DMS153 (cell line): ENCODE measurements at regions not wholly inside any gene's neighbourhood (a gene's known extent, or its start where the extent isn't known, plus 50 kb on each side); places are given as distances from the start of the nearest gene placed in this dataset.

Source experiments
- DNase-seq: peaks from one replicate; lab custom pipeline; 2025; lab: John Stamatoyannopoulos, UW

- DNase-seq = no peak
Observed at GRCh38 chr6:170134471-170135440, 156.1 kb downstream of the DLL1 start.

- peak; percentile 91 for DNase-seq
Observed at GRCh38 chr6:170134031-170134470, 156.8 kb downstream of the DLL1 start.

GRCh38 chr6:170132561-170132991, 158.3 kb downstream of the DLL1 start:
- DNase-seq = no peak

DNA sequence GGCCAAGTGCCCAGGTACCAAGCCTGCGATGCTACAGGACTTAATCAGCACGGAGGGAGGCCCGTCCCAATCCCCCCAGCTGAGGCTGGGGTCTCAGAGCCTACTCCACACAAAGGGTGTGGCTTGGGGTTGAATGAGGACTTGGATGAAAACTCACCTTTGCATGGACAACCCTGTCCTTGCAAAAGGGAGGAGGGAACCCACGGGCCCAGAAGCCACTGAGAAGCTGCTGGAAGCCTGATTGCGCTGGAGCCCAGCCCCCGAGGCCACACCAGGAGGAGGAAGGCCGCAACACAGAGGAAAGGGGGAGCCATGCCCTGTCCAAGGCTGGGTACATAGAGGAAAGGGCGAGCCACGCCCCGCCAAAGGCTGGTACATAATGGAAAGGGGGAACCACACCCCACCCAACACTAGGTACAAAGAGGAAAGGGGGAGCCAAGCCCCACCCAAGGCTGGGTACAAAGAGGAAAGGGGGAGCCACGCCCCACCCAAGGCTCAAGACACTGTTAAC, 158.8 kb downstream of the DLL1 start:
- no peak for DNase-seq

DNA sequence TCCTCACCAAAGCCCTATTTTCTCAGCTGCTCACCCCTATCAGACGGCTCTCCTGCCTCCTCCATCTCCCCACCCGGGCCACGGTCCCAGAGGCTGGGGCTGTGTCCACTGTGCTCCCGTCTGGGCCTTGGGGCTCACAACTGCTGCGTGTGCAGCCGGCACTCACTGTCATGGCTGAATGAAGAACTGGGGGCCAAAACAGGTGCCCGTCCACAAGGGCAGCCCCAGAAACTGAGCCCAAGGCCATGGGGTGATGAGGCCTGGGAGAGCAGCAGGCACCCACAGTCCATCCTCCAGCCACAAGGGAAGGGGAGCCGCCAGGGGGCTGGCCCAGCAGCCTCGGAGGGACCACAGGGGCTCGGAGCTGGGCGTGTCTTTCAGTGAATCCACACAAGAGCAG, 159.5 kb downstream of the DLL1 start:
- no peak for DNase-seq

DNA sequence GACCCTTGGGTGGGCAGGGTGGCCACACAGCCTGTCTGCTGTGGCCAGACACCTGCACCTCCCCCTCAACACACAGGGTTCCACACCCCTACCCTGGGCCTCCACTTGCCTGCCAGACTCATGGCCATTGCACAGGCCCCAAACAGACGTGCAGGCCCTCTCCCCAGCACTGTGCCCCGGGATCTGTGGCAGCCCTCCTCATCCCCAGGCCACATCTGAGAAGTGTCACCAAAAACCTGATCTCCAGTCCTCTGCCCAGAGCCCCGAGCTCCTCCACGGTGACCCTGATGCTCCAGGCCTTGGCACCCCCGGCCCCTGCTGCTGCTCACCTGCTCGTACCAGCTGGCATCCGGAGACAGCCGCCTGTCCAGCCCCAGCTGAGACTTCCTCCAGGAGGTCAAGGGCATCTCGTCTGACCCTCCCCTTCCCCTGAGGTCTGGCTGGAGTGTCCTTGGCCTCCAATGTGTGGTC, 160.1 kb downstream of the DLL1 start:
- no peak for DNase-seq

DNA sequence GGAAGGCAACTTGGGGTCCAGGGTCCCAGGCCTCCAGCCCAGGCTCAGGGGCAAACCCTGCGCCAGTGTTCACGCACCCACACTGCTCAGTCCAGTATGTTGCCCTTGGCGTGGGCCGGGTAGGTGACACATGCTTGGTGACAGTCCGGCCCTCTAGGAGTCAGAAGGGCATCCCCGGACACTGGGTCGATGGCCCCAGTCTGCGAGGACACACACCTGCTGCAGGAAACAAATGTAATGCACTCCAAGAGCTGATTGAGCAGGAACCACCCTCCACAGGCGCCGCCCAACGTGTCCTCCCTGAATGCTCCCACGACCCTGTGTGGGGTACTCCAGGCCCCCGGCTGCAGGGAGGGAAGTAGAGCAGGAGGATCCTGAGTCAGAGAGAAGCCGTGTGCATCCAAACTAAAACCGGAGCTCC, 160.7 kb downstream of the DLL1 start:
- DNase-seq = no peak

DNA sequence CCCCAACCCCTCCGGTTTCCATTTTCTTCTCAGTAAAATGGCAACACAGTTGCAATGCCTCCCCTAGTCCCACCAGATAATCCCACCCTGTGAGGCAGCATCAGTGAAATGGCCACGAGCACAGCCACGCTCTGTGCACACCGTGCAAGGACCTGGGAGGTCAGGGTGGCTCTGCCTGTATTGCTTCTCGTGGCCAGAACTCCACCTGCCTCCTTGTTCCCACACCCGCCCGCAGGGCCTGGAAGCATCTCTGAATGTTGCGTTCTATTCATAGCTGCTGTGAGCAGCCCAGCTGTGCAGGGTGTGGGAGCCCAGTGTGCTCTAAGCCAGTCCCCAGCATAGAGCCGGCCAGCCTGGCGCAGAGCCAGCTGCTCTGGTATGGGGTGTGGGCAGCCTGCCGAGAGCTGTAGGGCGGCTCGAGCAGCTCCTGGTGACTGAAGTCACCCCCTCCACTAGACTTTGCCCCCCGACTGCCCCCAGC, 161.1 kb downstream of the DLL1 start:
- peak; percentile 86 for DNase-seq

DNA sequence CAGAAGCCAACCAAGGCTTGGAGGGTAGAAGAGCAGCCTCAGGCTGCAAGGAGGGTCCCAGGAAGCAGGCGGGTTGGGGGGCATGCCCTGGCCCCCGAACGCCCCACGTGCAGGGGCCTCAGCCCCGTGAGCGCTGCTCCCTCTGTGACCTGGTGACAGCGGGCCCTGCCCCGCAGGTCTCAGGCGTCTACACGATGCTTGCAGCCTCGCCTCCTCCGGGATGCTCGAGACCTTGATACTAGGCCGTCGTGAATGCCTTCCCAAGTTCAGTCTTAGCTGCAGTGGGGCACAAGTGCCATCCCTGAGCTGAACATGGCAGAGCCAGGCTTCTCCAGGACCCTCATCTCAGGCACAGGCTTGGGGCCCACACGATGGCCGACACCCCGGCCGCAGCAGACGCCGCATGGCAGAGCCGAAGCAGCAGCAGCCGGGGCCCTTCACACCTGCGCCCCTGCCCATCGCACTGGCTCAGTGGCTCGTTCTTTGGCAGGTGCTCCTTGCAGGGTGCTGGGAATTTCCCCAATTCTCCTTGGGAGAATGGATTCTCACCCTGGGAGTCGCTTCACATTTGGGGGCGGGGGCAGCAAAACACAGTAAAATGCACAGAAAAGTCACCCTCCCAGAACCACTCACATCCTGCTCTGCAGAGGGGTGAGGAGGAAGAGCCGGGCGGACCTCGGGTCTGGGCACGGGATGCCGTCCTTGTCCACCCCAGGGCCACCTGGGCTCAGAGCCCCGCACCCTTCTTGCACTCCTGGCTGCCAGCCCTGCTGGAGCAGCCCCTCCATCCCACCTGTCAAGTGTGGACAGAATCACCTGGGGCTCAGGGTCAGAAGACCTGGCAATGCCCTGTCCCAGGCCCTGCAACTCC, 161.8 kb downstream of the DLL1 start:
- no peak for DNase-seq

GRCh38 chr6:170128346-170128745, 162.5 kb downstream of the DLL1 start:
- no peak for DNase-seq

DNA sequence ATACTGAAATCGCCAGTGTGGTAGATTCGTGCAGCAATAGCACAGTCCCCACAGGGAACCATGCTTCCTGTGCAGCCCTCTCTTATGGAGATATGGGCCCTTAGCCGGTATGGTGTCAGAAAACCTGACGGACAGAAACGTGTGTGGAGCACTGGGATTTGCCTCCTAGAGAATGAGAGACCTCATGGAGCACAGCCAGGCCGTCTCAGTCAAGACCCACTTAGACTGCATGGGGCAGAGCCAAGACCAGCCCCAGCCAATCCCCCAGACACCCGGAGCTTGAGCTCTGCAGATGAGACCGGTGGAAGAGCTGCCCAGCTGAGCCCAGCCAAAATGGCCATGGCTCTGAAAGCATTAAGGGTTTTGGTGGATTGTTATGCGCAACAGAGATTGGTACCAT, 163.7 kb downstream of the DLL1 start:
- no peak for DNase-seq

GRCh38 chr6:170125456-170126300, 165.2 kb downstream of the DLL1 start:
- DNase-seq = no peak

DNA sequence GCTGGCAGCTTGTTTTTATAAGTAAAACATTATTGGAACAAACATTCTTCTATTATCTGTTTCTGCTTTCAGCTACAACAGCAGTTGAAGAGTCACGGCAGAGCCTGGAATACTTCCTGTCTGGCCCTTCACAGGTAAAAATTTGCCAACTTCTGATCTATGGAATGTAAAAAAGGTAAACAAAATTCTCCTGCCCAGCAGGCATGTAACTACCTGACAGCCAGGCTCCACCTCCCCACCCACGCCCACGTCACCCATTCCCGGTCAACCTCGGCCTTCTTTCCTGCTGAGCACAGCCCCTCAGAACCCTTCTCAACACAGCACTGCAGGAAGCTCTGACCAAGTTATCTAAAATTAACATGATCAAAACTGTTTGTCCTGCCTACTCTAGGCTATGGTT, 166.0 kb downstream of the DLL1 start:
- peak; percentile 13 for DNase-seq

DNA sequence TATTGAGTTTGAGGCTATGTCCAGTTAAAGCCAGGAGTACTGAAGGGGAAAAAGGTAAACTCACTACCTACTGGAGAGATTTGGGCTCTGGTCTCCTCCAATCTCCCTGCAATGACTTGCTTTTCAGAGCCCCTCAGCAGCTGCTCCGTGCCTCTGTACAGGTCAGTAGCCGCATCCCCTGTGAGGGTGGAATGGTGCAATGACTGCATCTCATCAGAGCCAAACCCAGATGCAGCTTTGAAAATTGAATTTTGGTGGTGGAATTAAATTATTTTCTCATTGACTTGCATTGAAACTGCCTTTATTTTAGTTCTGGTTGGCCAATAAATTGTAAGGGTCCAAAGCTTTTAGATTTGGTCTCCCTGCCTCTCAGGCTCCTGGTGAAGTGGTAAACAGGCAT, 166.7 kb downstream of the DLL1 start:
- no peak for DNase-seq

DNA sequence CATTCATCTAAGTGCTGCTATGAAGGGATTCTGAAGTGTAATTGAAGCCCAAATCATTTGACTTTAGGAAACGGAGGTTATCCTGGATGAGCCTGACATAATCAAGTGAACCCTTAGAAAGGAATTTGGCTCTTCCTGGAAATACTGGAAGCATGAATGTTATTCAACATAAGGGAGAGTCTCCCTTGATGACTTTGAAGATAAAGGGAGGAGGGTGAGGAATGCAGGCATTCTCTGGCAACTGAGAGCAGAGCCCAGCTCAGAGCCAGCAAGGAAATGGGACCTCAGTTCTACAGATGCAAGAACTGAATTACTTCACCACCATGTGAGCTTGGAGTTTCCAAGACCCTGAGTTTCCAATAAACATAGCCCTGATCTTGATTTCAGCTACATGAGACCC, 168.2 kb downstream of the DLL1 start:
- no peak for DNase-seq

DNA sequence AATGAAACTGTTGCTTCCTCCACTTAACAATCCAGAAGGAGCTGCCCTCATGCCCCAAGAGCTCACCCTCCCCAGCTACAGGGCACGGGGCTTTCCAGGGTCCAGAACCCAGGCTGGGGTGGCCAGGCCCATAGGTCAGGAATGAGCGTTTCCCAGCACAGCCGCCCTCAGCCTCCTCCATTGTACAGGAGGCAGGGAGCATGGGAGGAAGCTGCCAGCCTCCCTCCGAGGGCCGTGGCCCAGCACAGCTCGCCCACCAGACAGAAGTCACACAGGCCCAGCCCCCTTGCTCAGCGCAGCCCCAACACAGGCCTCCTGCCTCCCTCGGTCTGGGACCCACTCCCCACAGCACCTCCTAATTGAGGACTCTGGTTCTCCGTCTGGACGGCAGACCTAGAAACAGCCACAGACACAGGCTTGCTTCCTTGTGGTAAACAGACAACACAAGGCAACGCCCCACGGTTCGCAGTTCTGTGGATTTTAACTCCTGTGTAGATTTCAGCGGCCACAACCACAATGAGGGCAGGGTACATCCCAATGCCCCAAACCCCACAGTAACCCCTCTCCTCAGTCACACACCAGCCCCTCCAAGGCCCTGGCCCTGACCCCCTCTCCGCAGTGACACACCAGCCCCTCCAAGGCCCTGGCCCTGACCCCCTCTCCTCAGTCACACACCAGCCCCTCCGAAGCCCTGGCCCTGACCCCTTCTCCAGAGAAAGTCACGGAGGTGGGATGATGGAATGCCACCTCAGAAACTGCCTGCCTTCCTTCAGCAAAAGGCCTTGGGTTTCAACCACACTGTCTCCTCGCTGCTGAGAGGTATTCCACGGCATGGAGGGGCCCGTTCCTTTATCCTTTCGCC, 173.5 kb downstream of the DLL1 start:
- DNase-seq = no peak

DNA sequence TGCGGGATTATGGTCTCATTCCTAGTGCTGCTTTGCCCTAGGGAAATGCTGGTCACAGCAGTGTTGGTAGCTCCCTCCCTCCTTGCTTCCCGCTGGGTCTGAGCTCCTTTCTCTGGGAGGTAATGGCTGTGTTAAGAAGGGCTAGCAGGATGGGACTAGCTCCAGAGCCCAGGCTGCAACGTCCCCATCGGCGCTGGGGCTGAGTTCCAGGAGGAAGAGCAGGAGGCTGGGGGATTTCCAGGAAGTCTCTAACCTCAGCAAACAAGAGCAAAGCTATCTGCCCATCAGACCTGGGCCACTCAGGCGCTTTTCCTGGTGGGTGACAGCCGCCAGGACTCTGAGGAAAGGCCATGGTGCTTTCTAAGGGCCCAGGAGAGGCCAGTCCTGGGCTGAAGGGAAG, 174.2 kb downstream of the DLL1 start:
- DNase-seq = no peak

DNA sequence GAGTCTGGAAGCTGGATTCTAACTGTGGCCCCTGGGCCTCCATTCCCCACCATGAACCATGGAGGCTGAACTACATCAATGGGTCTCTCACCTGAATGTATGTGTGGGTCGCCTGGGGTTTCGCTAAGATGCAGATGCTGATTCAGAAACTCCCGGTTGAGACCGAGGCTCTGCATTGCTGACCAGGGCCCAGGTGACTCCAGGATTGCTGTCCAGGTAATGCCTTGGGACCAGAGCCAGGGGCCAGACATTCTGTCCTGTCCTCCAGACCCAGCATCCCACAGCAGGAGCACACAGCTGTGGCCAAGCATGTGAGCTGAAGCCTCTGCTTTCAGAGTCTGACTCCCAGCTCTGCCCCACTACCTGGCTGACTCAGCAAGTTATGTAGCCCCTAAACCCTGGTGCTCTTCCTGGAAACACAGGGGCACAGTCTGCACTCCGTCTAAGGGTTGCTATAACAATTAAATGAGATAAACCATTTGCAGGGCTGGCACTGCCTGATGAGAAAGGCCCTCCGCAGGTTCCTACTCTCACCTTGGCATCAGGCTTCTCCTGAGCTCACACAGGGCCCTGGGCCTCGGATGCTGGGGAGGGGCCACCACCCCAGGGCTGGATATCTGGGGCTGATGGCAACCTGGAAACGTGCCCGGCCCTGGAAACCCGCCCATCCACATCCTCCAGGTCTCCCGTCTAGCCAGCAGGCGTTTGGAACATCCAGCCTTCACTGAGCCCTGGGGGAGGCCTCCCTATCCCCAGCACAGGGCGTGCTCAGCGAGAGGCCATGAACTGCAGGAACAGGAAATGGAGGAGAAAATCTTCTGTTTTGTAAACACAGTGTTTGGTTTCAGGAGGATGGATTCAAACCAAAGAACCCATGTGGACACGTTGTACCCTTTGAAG, 175.7 kb downstream of the DLL1 start:
- DNase-seq = peak; percentile 84
